ENCODE measurements at regions not wholly inside any gene's neighbourhood (a gene's known extent, or its start where the extent isn't known, plus 50 kb on each side); places are given as distances from the start of the nearest gene placed in this dataset.

GRCh38 chr2:71780162-71780561, 326.8 kb downstream of the DYSF start:
- DNase-seq (ENCODE audit: low spot score): no peak
- in situ Hi-C loops (cut with HindIII; ENCODE audit: low sequenced_read_pairs): no loop called here

- in situ Hi-C loops (cut with HindIII; ENCODE audit: low sequenced_read_pairs): no loop called here
- DNase-seq (ENCODE audit: low spot score): no peak
Measured at GRCh38 chr2:71779774-71780105, 326.4 kb downstream of the DYSF start.

DNA sequence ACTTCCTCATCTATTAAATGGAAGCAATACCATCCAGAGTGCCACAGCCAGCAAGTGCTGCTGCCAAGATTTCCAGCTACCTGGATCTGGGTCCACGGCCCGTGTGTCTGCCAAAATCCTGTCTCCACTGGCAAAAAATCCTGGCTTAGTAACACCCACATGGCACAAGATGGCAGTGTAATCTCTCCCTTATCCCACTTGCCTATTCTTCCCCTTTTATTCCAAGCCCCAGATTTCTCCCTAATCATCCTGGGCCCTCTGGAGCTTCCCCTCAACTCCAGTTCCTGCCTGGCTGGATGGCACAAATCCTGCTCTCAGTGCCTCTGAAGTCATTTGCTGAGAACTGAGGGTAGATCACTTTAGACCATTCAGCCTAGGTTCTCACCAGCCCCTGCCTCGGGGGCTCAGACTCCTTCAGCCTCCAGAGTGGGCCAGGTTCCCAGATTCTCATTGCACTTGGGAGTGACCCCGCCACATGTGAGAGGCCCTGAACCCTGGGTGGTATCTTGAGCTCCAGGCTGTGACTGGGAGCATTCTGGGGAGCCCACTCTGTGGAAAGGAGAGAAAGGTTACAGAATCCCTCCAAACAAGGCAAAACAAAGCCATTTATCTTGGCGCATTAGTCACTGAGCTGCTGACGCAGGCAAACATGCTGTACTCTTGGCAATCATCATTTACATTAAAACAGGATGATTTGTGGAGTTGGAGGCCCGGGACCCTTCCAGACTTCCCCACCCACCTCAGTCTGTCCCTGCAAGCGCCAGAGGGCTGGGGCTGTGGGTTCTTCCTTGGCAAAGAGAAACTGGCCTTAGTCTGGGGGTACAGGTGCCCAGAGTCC, 325.8 kb downstream of the DYSF start:
- in situ Hi-C loops (cut with HindIII; ENCODE audit: low sequenced_read_pairs): no loop called here
- DNase-seq (ENCODE audit: low spot score): peak; percentile 88

DNA sequence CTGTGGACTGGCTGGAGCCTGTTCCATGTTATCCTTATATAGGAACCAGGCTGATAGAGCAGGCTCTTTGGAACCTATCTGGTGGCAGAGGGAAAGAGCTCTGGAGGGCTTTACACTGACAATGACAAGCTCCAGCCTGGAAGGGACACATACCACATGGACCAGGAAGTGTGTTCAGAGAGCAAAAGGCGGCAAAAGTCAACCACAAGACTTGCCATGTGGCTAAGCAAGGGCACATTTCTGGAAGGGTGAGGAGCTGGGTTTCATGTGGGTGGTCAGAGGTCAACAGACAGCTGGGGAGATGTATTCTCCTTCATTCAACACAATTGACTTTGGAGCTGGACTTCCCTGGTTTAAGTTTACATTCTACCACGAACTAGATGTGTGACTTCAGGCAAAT, 325.2 kb downstream of the DYSF start:
- in situ Hi-C loops (cut with HindIII; ENCODE audit: low sequenced_read_pairs): no loop called here
- DNase-seq (ENCODE audit: low spot score): no peak

DNA sequence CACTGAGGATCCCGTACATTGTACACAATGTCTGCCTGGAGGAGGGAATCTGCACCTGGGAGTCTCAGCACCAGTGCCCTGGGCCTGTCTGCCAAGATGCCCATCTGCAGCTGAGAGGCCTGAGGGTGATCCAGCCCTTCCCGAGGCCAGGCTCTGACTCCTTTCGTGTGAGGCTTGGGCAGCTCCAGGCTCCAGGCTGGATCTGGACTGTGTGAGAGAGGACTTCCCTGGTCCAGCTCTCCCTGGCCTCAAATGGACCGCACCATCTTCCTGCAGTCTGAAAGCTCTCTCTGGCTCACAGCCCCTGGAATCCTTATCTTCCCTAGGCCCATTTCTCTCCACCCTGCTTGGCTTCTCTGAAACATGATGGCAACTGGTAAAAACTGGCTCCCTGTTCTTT, 324.6 kb downstream of the DYSF start:
- in situ Hi-C loops (cut with HindIII; ENCODE audit: low sequenced_read_pairs): no loop called here
- DNase-seq (ENCODE audit: low spot score): peak; percentile 83

- DNase-seq (ENCODE audit: low spot score): no peak
- in situ Hi-C loops (cut with HindIII; ENCODE audit: low sequenced_read_pairs): no loop called here
Measured at GRCh38 chr2:71776227-71776626, 322.9 kb downstream of the DYSF start.

DNA sequence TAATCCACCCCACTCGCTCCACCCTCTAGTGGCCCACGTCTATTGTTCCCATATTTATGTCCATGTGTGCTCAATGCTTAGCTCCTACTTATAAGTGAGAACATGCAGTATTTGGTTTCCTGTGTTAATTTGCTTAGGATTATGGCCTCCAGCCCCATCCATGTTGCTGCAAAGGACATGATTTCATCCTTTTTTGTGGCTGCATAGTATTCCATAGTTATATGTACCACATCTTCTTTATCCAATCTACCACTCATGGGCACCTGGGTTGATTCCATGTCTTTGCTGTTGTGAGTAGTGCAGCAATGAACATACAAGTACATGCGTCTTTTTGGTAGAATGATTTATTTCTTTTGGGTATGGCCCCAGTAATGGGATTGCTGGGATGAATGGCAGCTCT, 319.9 kb downstream of the DYSF start:
- no peak for DNase-seq (ENCODE audit: low spot score)
- in situ Hi-C loops (cut with HindIII; ENCODE audit: low sequenced_read_pairs): no loop called here

DNA sequence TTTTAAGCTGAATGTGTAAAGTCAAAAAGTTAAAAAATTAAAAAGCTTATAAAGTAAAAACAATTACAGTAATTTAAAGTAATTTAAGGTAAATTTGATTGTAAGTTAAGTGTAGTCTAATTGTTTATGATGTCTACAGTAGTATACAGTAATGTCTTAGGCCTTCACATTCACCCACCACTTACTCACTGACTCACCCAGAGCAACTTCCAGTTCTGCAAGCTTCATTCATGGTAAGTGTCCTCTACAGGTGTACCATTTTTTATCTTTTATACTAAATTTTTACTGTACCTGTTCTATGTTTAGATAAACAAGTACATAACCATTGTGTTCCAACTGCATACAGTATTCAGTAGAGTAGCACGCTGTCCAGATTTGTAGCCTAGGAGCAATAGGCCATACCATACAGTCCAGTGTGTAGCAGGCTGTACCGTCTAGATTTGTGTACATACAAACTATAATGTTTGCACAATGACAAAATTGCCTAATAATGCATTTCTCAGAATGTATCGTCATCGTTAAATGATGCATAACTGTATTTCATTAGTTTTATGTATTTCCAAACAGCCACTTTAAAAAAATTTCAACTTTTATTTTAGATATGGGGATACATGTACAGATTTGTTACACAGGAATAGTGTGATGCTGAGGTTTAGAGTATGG, 319.3 kb downstream of the DYSF start:
- in situ Hi-C loops (cut with HindIII; ENCODE audit: low sequenced_read_pairs): no loop called here
- no peak for DNase-seq (ENCODE audit: low spot score)

- in situ Hi-C loops (cut with HindIII; ENCODE audit: low sequenced_read_pairs): no loop called here
- no peak for DNase-seq (ENCODE audit: low spot score)
Measured at GRCh38 chr2:71767663-71768062, 314.3 kb downstream of the DYSF start.

DNA sequence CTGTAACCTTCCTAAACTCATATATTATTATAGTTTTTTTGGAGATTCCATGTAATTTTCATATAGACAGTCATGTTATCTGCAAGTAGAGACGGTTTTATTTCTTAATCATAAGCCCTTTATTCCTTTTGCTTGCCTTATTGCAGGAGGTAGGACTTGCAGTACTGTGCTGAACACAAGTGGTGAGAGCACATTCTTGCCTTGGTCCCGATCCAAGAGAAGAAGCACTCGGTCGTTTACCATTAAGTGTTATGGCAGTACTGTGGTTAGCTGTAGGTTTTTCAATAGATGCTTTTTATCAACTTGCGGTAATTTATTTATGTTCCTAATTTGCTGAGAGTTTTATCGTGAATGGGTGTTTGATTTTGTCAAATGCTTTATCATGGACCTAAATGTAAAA, 305.7 kb downstream of the DYSF start:
- in situ Hi-C loops (cut with HindIII; ENCODE audit: low sequenced_read_pairs): no loop called here
- no peak for DNase-seq (ENCODE audit: low spot score)

GRCh38 chr2:71757351-71757750, 304.0 kb downstream of the DYSF start:
- no peak for DNase-seq (ENCODE audit: low spot score)
- in situ Hi-C loops (cut with HindIII; ENCODE audit: low sequenced_read_pairs): no loop called here

- in situ Hi-C loops (cut with HindIII; ENCODE audit: low sequenced_read_pairs): no loop called here
- no peak for DNase-seq (ENCODE audit: low spot score)
Measured at GRCh38 chr2:71756280-71756906, 303.0 kb downstream of the DYSF start.

GRCh38 chr2:71751590-71751989, 298.2 kb downstream of the DYSF start:
- in situ Hi-C loops (cut with HindIII; ENCODE audit: low sequenced_read_pairs): no loop called here
- no peak for DNase-seq (ENCODE audit: low spot score)

GRCh38 chr2:71749671-71750101, 296.3 kb downstream of the DYSF start:
- in situ Hi-C loops (cut with HindIII; ENCODE audit: low sequenced_read_pairs): no loop called here
- no peak for DNase-seq (ENCODE audit: low spot score)

DNA sequence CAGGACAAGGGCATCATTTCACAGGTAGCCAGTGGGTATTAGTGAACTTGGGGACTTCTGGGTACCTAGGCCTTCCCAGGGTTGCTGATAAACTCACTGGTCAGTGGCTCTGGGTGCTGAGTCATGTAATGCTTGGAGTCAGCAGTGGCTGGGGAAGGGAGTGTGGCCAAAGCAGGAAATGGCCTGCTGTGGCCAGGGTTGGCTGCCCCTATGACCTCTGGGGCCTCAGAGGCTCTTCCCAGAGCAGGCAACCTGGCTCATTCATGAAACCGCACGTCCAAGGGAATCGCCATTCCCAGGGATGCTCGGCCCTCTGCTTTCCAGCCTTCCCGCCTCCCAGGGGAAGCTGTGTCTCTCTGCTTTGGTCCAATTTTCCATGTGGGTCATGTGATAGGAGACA, 294.9 kb downstream of the DYSF start:
- no peak for DNase-seq (ENCODE audit: low spot score)

DNA sequence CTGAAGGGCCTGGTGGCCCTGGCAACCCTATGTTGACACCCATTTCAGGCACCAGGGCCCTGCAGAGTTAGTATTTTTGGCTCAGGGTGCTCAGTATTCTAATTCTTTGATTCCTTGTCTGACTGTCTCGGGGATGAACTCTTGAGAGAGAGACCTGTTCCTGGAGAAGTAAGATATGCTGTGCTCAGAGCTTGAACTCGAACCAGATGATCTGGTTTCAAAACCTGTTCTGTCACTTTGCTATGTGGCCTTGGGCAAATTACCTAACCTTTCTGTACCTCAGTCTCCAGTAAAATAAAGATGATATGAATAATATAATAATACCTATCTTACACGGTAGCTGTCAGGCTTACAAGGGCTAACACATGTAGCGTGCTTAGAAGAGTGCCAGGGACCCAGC, 294.2 kb downstream of the DYSF start:
- in situ Hi-C loops (cut with HindIII; ENCODE audit: low sequenced_read_pairs): no loop called here
- DNase-seq (ENCODE audit: low spot score): no peak

More for the DNA sequence above, 294.9 kb downstream of the DYSF start:
- in situ Hi-C loops (cut with HindIII; ENCODE audit: low sequenced_read_pairs): no loop called here

- no peak for DNase-seq (ENCODE audit: low spot score)
- in situ Hi-C loops (cut with HindIII; ENCODE audit: low sequenced_read_pairs): no loop called here
Measured at GRCh38 chr2:71746946-71747501, 293.7 kb downstream of the DYSF start.

GRCh38 chr2:71744781-71745180, 291.4 kb downstream of the DYSF start:
- in situ Hi-C loops (cut with HindIII; ENCODE audit: low sequenced_read_pairs): no loop called here

GRCh38 chr2:71743995-71744675, 290.8 kb downstream of the DYSF start:
- in situ Hi-C loops (cut with HindIII; ENCODE audit: low sequenced_read_pairs): no loop called here

More at GRCh38 chr2:71744781-71745180, 291.4 kb downstream of the DYSF start:
- no peak for DNase-seq (ENCODE audit: low spot score)

More at GRCh38 chr2:71743995-71744675, 290.8 kb downstream of the DYSF start:
- no peak for DNase-seq (ENCODE audit: low spot score)

Measured in G401 (cell line).